B cell (primary cell): ENCODE measurements at regions not wholly inside any gene's neighbourhood (a gene's known extent, or its start where the extent isn't known, plus 50 kb on each side); places are given as distances from the start of the nearest gene placed in this dataset.

Experiments used
- ATAC-seq: fragments of 200-7000 bp; cut with Tn5 transposase; one replicate; pipeline ENCODE4 v1.10.0; 2021; ENCODE audit warnings: low read depth, mild to moderate bottlenecking, moderate number of reproducible peaks, moderate library complexity
- CTCF ChIA-PET: fragments of 350-600 bp; sonication (Branson Sonifier 250); formaldehyde crosslinking; loops from one replicate; lab custom pipeline; 2021; ENCODE audit warnings: antibody characterized with exemption, inconsistent platforms; lab: Charles Lee
- POLR2A ChIA-PET: fragments of 350-600 bp; sonication (Branson Sonifier 250); formaldehyde crosslinking; loops from one replicate; lab custom pipeline; 2021; ENCODE audit warnings: antibody characterized with exemption; lab: Charles Lee
- DNase-seq: peaks from one replicate; pipeline ENCODE4 v3.0.0; 2013
- H2AFZ ChIP-seq: 2 replicates; pipeline ENCODE4 v1.6.1; 2012; ENCODE audit warnings: mild to moderate bottlenecking, low read depth, low read length; ENCODE audit not compliant: insufficient read depth, poor library complexity, severe bottlenecking
- H3K27ac ChIP-seq, 2 donors: 1 replicate in 1 of 2; 2 replicates in 1 of 2; pipeline ENCODE4 v1.5.1; 2012 to 2013; ENCODE audit warnings: low read length in 2 of 2, mild to moderate bottlenecking in 2 of 2, moderate library complexity in 1 of 2
- H3K27me3 ChIP-seq, 4 experiments: fragments of 200-600 bp in 1 of 4; sonication (generic) in 1 of 4; replicated peaks in 1 of 4; 1 replicate in 2 of 4; 2 replicates in 2 of 4; pipeline versions ENCODE4 v1.6.1 to v1.7.0; 2013 to 2016; ENCODE audit warnings: low read length in 3 of 4, mild to moderate bottlenecking in 2 of 4, mixed read lengths in 1 of 4, moderate library complexity in 1 of 4; ENCODE audit not compliant: insufficient read depth in 4 of 4, control insufficient read depth in 3 of 4; ENCODE audit errors: control extremely low read depth in 1 of 4
- H3K36me3 ChIP-seq, 2 experiments: replicated peaks in 1 of 2; 1 replicate in 1 of 2; 2 replicates in 1 of 2; pipeline versions ENCODE4 v1.6.1 to v1.7.1; 2013; ENCODE audit warnings: low read length in 1 of 2; ENCODE audit not compliant: insufficient read depth in 2 of 2, control insufficient read depth in 1 of 2; ENCODE audit errors: control extremely low read depth in 1 of 2, extremely low read depth in 1 of 2
- H3K4me1 ChIP-seq, 2 donors: fragments of 200-600 bp in 1 of 2; sonication (generic) in 1 of 2; 1 replicate in 1 of 2; 2 replicates in 1 of 2; pipeline versions ENCODE4 v1.5.1 to v1.6.1; 2013 to 2017; ENCODE audit warnings: low read length in 2 of 2; ENCODE audit not compliant: control insufficient read depth in 2 of 2, insufficient read depth in 2 of 2
- H3K4me2 ChIP-seq: replicated peaks from 2 replicates; pipeline ENCODE3; 2012; ENCODE audit warnings: mild to moderate bottlenecking, low read depth, low read length; ENCODE audit not compliant: poor library complexity, severe bottlenecking
- H3K4me3 ChIP-seq, 5 experiments: fragments of 200-600 bp in 1 of 5; sonication (generic) in 1 of 5; 1 replicate in 3 of 5; 2 replicates in 2 of 5; pipeline versions ENCODE4 v1.5.1 to v1.7.0; 2011 to 2016; ENCODE audit warnings: low read length in 4 of 5, mild to moderate bottlenecking in 4 of 5, low read depth in 2 of 5, control low read depth in 1 of 5, moderate library complexity in 1 of 5; ENCODE audit not compliant: insufficient read depth in 1 of 5; ENCODE audit errors: control extremely low read depth in 1 of 5, extremely low read depth in 1 of 5
- H3K79me2 ChIP-seq: fragments of 200-600 bp; sonication (generic); one replicate; pipeline ENCODE4 v1.6.0; 2016; ENCODE audit warnings: low read length; ENCODE audit not compliant: control insufficient read depth, insufficient read depth
- H3K9ac ChIP-seq: fragments of 200-600 bp; sonication (generic); 2 replicates; pipeline ENCODE4 v1.6.1; 2017; ENCODE audit warnings: mild to moderate bottlenecking, low read length, moderate library complexity
- H3K9me3 ChIP-seq, 3 donors: one replicate each; pipeline versions ENCODE4 v1.6.1 to v1.7.1; 2013; ENCODE audit warnings: low read length in 2 of 3; ENCODE audit not compliant: control insufficient read depth in 2 of 3, insufficient read depth in 1 of 3; ENCODE audit errors: control extremely low read depth in 1 of 3
- H4K20me1 ChIP-seq: 2 replicates; pipeline ENCODE4 v1.6.0; 2012; ENCODE audit warnings: mild to moderate bottlenecking, low read length; ENCODE audit not compliant: insufficient read depth, control insufficient read depth, poor library complexity, severe bottlenecking
- H3K27ac Mint-ChIP-seq: one replicate; pipeline ENCODE4 v1.8.0; 2021; ENCODE audit warnings: mixed read lengths
- H3K27me3 Mint-ChIP-seq: one replicate; pipeline ENCODE4 v1.8.0; 2021; ENCODE audit warnings: mixed read lengths
- H3K4me1 Mint-ChIP-seq: one replicate; pipeline ENCODE4 v1.8.0; 2021; ENCODE audit warnings: mixed read lengths
- H3K4me3 Mint-ChIP-seq: one replicate; pipeline ENCODE4 v1.8.0; 2021; ENCODE audit warnings: mixed read lengths
- H3K9me3 Mint-ChIP-seq: one replicate; pipeline ENCODE4 v1.8.0; 2022; ENCODE audit warnings: mixed read lengths; ENCODE audit not compliant: insufficient read depth
- EZH2 ChIP-seq: IDR thresholded peaks from 2 replicates; pipeline ENCODE4 v1.6.1; 2012; ENCODE audit warnings: borderline replicate concordance, low read depth, mild to moderate bottlenecking, moderate library complexity, low read length; ENCODE audit not compliant: insufficient read depth, poor library complexity, severe bottlenecking
- WGBS: methylation state at CpG from one replicate; pipeline ENCODE4 v1.1.5; 2013; ENCODE audit warnings: missing lambda C conversion rate; ENCODE audit not compliant: insufficient coverage; 5-methylcytosine and 5-hydroxymethylcytosine counted together
- intact Hi-C: fragments of 100-400 bp; cut with micrococcal nuclease; formaldehyde crosslinking; loops from one replicate; pipeline ENCODE4 v1.10.0; 2022
- TF ChIP-seq, protein P1 (sequence below): fragments of 200-600 bp; IDR thresholded peaks from one replicate; pipeline ENCODE4 v1.8.0; 2022; ENCODE audit warnings: antibody characterized with exemption, mild to moderate bottlenecking

- Histone ChIP-seq H2AFZ (no peak overlapping the region), H3K4me2 (no peak overlapping the region), H3K27me3 (no peaks in the 10 kb centered on the region), H3K79me2 (no peaks in the 10 kb centered on the region), H3K4me1 (no peaks in the 10 kb centered on the region), H3K27ac (no peak overlapping the region), H3K9me3 (peaks cover 0 to under 1% (median 0%) of the 10 kb centered on the region in 3 donors), H3K4me3 (no peak overlapping the region), H3K9ac (no peak overlapping the region), H4K20me1 (no peaks in the 10 kb centered on the region), H3K36me3 (no peaks in the 10 kb centered on the region)
- H3K4me1 Mint-ChIP-seq: no peaks in the 10 kb centered on the region
- ATAC-seq: no peak
- no peak for DNase-seq
- CTCF ChIA-PET: no interaction called here
- peaks cover 6% of the 10 kb centered on the region for H3K9me3 Mint-ChIP-seq
- no peak overlapping the region for H3K4me3 Mint-ChIP-seq
- no peak overlapping the region for H3K27ac Mint-ChIP-seq
- no CpG with 5 or more reads among the region's 2 CpGs for WGBS
- TF ChIP-seq, protein P1, sequence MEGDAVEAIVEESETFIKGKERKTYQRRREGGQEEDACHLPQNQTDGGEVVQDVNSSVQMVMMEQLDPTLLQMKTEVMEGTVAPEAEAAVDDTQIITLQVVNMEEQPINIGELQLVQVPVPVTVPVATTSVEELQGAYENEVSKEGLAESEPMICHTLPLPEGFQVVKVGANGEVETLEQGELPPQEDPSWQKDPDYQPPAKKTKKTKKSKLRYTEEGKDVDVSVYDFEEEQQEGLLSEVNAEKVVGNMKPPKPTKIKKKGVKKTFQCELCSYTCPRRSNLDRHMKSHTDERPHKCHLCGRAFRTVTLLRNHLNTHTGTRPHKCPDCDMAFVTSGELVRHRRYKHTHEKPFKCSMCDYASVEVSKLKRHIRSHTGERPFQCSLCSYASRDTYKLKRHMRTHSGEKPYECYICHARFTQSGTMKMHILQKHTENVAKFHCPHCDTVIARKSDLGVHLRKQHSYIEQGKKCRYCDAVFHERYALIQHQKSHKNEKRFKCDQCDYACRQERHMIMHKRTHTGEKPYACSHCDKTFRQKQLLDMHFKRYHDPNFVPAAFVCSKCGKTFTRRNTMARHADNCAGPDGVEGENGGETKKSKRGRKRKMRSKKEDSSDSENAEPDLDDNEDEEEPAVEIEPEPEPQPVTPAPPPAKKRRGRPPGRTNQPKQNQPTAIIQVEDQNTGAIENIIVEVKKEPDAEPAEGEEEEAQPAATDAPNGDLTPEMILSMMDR: no peak
- no peak for TF ChIP-seq EZH2
- intact Hi-C loops: no loop called here
- no peaks in the 10 kb centered on the region for H3K27me3 Mint-ChIP-seq
- POLR2A ChIA-PET: no interaction called here
Observed at GRCh38 chr14:98437113-98437512, 834.9 kb downstream of the BCL11B start.

DNA sequence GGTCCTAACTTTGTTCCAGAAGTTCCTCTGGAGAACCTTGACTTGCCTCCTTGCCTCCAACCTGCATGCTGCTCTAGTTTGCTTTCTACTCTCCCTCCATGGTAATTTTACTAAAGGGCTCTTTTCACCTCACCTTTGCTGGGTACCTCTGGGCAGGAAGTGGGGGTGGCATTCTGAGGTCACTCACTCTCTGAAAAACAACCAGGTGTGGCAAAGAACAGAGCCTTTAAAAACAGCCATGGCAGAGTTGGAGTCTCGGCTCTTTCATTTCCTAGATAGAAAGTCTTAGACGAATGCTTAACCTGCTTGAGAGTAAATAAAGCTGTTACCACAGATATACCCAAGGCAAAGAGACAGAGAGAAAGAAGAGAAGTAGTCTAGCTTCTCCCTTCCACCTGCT lies 827.9 kb downstream of the BCL11B start:
- Histone ChIP-seq H3K9me3 (peaks cover 0 to 3% (median 0%) of the 10 kb centered on the region in 3 donors), H3K4me1 (no peaks in the 10 kb centered on the region), H3K4me2 (no peak overlapping the region), H3K27ac (no peak overlapping the region), H3K9ac (no peak overlapping the region), H3K36me3 (no peaks in the 10 kb centered on the region), H4K20me1 (no peaks in the 10 kb centered on the region), H3K4me3 (no peak overlapping the region), H3K27me3 (no peaks in the 10 kb centered on the region), H2AFZ (no peak overlapping the region), H3K79me2 (no peaks in the 10 kb centered on the region)
- ATAC-seq: no peak
- Mint-ChIP-seq H3K27ac (no peak overlapping the region), H3K9me3 (peaks cover 2% of the 10 kb centered on the region), H3K4me3 (no peak overlapping the region), H3K27me3 (no peaks in the 10 kb centered on the region), H3K4me1 (no peaks in the 10 kb centered on the region)
- CTCF ChIA-PET: no interaction called here
- intact Hi-C loops: no loop called here
- no peak for TF ChIP-seq EZH2
- TF ChIP-seq, protein P1: no peak
- no peak for DNase-seq
- no CpG with 5 or more reads among the region's 2 CpGs for WGBS
- POLR2A ChIA-PET: no interaction called here
